HCT116 (cell line): ENCODE measurements at regions not wholly inside any gene's neighbourhood (a gene's known extent, or its start where the extent isn't known, plus 50 kb on each side); places are given as distances from the start of the nearest gene placed in this dataset.

Source experiments
- ATAC-seq: fragments of 200-7000 bp; cut with Tn5 transposase; 2 replicates; pipeline ENCODE4 v1.9.1; 2020; ENCODE audit warnings: mild to moderate bottlenecking, moderate library complexity
- BruUV-seq: library from RNA; stranded (reverse); fragments of 400-500 nt; replicated peaks from 2 replicates; lab custom pipeline; 2021; lab: Mats Ljungman, UMichigan
- CTCF ChIA-PET: fragments of 300-600 bp; sonication (Branson Sonifier 250); formaldehyde crosslinking; loops from one replicate; lab custom pipeline; 2021; ENCODE audit warnings: antibody characterized with exemption; lab: Charles Lee
- POLR2A ChIA-PET: fragments of 300-600, 350-600 bp; sonication (Branson Sonifier 250); formaldehyde crosslinking; loops from one replicate; lab custom pipeline; 2021; ENCODE audit warnings: antibody characterized with exemption; lab: Charles Lee
- RAD21 ChIA-PET, 2 experiments: fragments of 300-600 bp; sonication (Branson Sonifier 250); formaldehyde crosslinking; loops; one replicate each; lab custom pipeline; 2023; ENCODE audit warnings: low total read pairs in 2 of 2; ENCODE audit not compliant: uncharacterized antibody in 2 of 2, unreplicated experiment in 2 of 2, low non-redundant PET in 1 of 2; lab: Charles Lee
- DNase-seq: peaks from one replicate; pipeline ENCODE4 v3.0.0-alpha.2; 2010; ENCODE audit warnings: low read depth, low spot score
- H2AFZ ChIP-seq: fragments of 200-600 bp; shearing (Covaris generic), sonication (generic); 2 replicates; pipeline ENCODE4 v1.6.1; 2017; ENCODE audit warnings: low read depth, mixed run types, mixed read lengths, antibody characterized with exemption, low read length; ENCODE audit not compliant: poor library complexity, severe bottlenecking
- H3K27ac ChIP-seq: 2 replicates; pipeline ENCODE4 v1.5.1; 2012; ENCODE audit warnings: low read depth, low read length
- H3K27me3 ChIP-seq: fragments of 200-600 bp; sonication (generic); 2 replicates; pipeline ENCODE4 v1.6.1; 2016; ENCODE audit warnings: mixed run types, low read length, mixed read lengths; ENCODE audit not compliant: insufficient read depth
- H3K36me3 ChIP-seq, 2 experiments: fragments of 200-500 bp in 1 of 2; fragments of 200-600 bp in 1 of 2; sonication (Bioruptor generic) in 1 of 2; sonication (generic) in 1 of 2; 2 replicates each; pipeline versions ENCODE4 v1.5.1 to v1.6.1; 2014 to 2016; ENCODE audit warnings: low read length in 2 of 2, inconsistent platforms in 1 of 2, mixed read lengths in 1 of 2, mixed run types in 1 of 2; ENCODE audit not compliant: insufficient read depth in 2 of 2, control insufficient read depth in 1 of 2
- H3K4me1 ChIP-seq, 2 experiments: fragments of 200-600 bp in 1 of 2; sonication (generic) in 1 of 2; 2 replicates each; pipeline versions ENCODE4 v1.5.1 to v1.6.1; 2012 to 2017; ENCODE audit warnings: low read length in 2 of 2, inconsistent platforms in 1 of 2, mild to moderate bottlenecking in 1 of 2, mixed read lengths in 1 of 2, mixed run types in 1 of 2, moderate library complexity in 1 of 2; ENCODE audit not compliant: insufficient read depth in 2 of 2, control insufficient read depth in 1 of 2
- H3K4me2 ChIP-seq: fragments of 200-600 bp; sonication (generic); 2 replicates; pipeline ENCODE4 v1.6.1; 2017; ENCODE audit warnings: mixed run types, low read length, mixed read lengths
- H3K4me3 ChIP-seq, 2 experiments: fragments of 200-600 bp in 1 of 2; sonication (generic) in 1 of 2; replicated peaks in 1 of 2; 2 replicates each; pipeline ENCODE4 v1.5.1; 2011 to 2016; ENCODE audit warnings: low read length in 2 of 2, control low read depth in 1 of 2, low read depth in 1 of 2, mild to moderate bottlenecking in 1 of 2, mixed read lengths in 1 of 2, mixed run types in 1 of 2
- H3K79me2 ChIP-seq: fragments of 200-600 bp; sonication (generic); 2 replicates; pipeline ENCODE4 v1.6.1; 2017; ENCODE audit warnings: mild to moderate bottlenecking, mixed run types, low read length, moderate library complexity, mixed read lengths; ENCODE audit not compliant: insufficient read depth
- H3K9ac ChIP-seq: fragments of 200-600 bp; sonication (generic); 2 replicates; pipeline ENCODE4 v1.6.1; 2016; ENCODE audit warnings: low read length, mixed read lengths
- H3K9me2 ChIP-seq: fragments of 200-600 bp; sonication (generic), shearing (Covaris generic); 2 replicates; pipeline ENCODE4 v1.6.1; 2017; ENCODE audit warnings: mixed run types, mild to moderate bottlenecking, moderate library complexity; ENCODE audit not compliant: insufficient read depth
- H3K9me3 ChIP-seq, 2 experiments: fragments of 200-500 bp in 1 of 2; fragments of 200-600 bp in 1 of 2; sonication (Bioruptor generic) in 1 of 2; sonication (generic) in 1 of 2; 2 replicates each; pipeline ENCODE4 v1.6.1; 2014 to 2017; ENCODE audit warnings: low read length in 2 of 2, mixed read lengths in 2 of 2, inconsistent platforms in 1 of 2, low read depth in 1 of 2, mild to moderate bottlenecking in 1 of 2, mixed run types in 1 of 2, moderate library complexity in 1 of 2; ENCODE audit not compliant: control insufficient read depth in 1 of 2, insufficient read depth in 1 of 2
- H4K20me1 ChIP-seq: fragments of 200-600 bp; sonication (generic), shearing (Covaris generic); 2 replicates; pipeline ENCODE4 v1.6.1; 2017; ENCODE audit warnings: mixed run types, mild to moderate bottlenecking, moderate library complexity; ENCODE audit not compliant: insufficient read depth
- CBX3 ChIP-seq: IDR thresholded peaks from 2 replicates; pipeline ENCODE4 v1.6.1; 2012; ENCODE audit warnings: low read depth
- CEBPB ChIP-seq: IDR thresholded peaks from 2 replicates; pipeline ENCODE4 v1.6.1; 2012; ENCODE audit warnings: low read depth
- EGR1 ChIP-seq: IDR thresholded peaks from 2 replicates; pipeline ENCODE4 v1.6.1; 2012; ENCODE audit warnings: low read depth
- ELF1 ChIP-seq: IDR thresholded peaks from 2 replicates; pipeline ENCODE4 v1.6.1; 2012; ENCODE audit warnings: low read depth, borderline replicate concordance
- EZH2phosphoT487 ChIP-seq: fragments of 200-600 bp; IDR thresholded peaks from 2 replicates; pipeline ENCODE4 v1.6.1; 2018; ENCODE audit warnings: antibody characterized with exemption, borderline replicate concordance
- JUND ChIP-seq: IDR thresholded peaks from 2 replicates; pipeline ENCODE4 v1.6.1; 2012
- POLR2A ChIP-seq: IDR thresholded peaks from 2 replicates; pipeline ENCODE4 v1.7.0; 2011; ENCODE audit warnings: borderline replicate concordance; ENCODE audit not compliant: insufficient read depth, insufficient read length; ENCODE audit errors: extremely low read depth
- POLR2AphosphoS5 ChIP-seq: IDR thresholded peaks from 2 replicates; pipeline ENCODE4 v1.6.1; 2011; ENCODE audit warnings: mild to moderate bottlenecking, low read depth, low read length, moderate library complexity
- SIN3A ChIP-seq: IDR thresholded peaks from 2 replicates; pipeline ENCODE4 v1.6.1; 2012; ENCODE audit warnings: low read depth
- SP1 ChIP-seq: IDR thresholded peaks from 2 replicates; pipeline ENCODE4 v1.6.1; 2012; ENCODE audit warnings: low read depth
- SRF ChIP-seq: IDR thresholded peaks from 2 replicates; pipeline ENCODE4 v1.6.1; 2012; ENCODE audit warnings: low read depth
- YY1 ChIP-seq: IDR thresholded peaks from 2 replicates; pipeline ENCODE4 v1.6.1; 2011; ENCODE audit warnings: low read length, low read depth, moderate library complexity, mild to moderate bottlenecking; ENCODE audit not compliant: insufficient replicate concordance; ENCODE audit errors: extremely low read depth
- ZFX ChIP-seq: fragments of 450-650 bp; IDR thresholded peaks from 2 replicates; pipeline ENCODE4 v1.6.1; 2017
- ZNF274 ChIP-seq: fragments of 200-500 bp; sonication (Bioruptor generic); IDR thresholded peaks from 2 replicates; pipeline ENCODE4 v1.6.1; 2014; ENCODE audit warnings: mild to moderate bottlenecking, low read depth, low read length, inconsistent platforms
- intact Hi-C: fragments of 100-400 bp; cut with micrococcal nuclease; formaldehyde crosslinking; loops from 2 replicates; pipeline ENCODE4 v1.10.0; 2022
- TF ChIP-seq, protein P1 (sequence below), 3 experiments: fragments of 200-600 bp in 1 of 3; sonication (generic) in 1 of 3; IDR thresholded peaks in 2 of 3; conservative IDR thresholded peaks in 1 of 3; 2 replicates each; pipeline ENCODE4 v1.5.1; 2012 to 2017; ENCODE audit warnings: low read depth in 2 of 3, low read length in 2 of 3, antibody characterized with exemption in 1 of 3, borderline replicate concordance in 1 of 3, control low read depth in 1 of 3, mild to moderate bottlenecking in 1 of 3, mixed read lengths in 1 of 3, mixed run types in 1 of 3, moderate library complexity in 1 of 3; ENCODE audit not compliant: insufficient read depth in 1 of 3
- TF ChIP-seq, protein P2 (sequence below): IDR thresholded peaks from 2 replicates; pipeline ENCODE4 v1.6.1; 2011; ENCODE audit warnings: mild to moderate bottlenecking, low read length, moderate library complexity; ENCODE audit not compliant: insufficient replicate concordance; ENCODE audit errors: extremely low read depth
- TF ChIP-seq, protein P3 (sequence below): IDR thresholded peaks from 2 replicates; pipeline ENCODE4 v1.6.1; 2012

DNA sequence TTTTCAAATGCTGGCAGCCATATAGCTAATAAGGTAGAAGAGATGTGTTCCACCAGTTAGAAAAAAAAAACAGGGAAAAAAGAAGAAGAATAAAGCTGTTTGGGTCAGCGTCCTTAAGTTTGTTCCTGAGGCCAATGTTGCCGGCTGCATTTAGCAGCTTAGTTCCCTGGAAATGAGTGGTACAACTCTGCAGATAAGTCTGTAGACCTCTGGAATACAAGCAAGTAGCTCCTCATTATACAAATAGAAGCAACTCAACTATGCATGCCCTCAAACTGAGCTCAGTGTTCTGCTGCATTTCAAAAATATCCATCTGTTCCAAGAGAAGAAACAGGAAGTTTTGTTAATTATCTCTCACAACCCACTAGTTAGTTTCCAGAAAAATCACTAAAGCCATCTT, 181.2 kb upstream of the PKN2 start:
- Histone ChIP-seq H3K27me3 (no peaks in the 10 kb centered on the region), H3K27ac (no peak overlapping the region), H3K36me3 (no peaks in the 10 kb centered on the region), H3K4me1 (no peaks in the 10 kb centered on the region), H3K4me3 (no peak overlapping the region), H2AFZ (no peak overlapping the region), H3K4me2 (no peak overlapping the region), H4K20me1 (no peaks in the 10 kb centered on the region), H3K9ac (no peak overlapping the region), H3K9me3 (no peaks in the 10 kb centered on the region), H3K9me2 (no peaks in the 10 kb centered on the region), H3K79me2 (no peaks in the 10 kb centered on the region)
- ATAC-seq (no peak), DNase-seq (no peak)
- RAD21 ChIA-PET = no interaction called here
- POLR2A ChIA-PET = no interaction called here
- intact Hi-C loops = no loop called here
- no TSS peak for BruUV-seq
- CTCF ChIA-PET = no interaction called here
- no peak for TF ChIP-seq EGR1
- no peak for TF ChIP-seq ZFX
- TF ChIP-seq JUND = no peak
- TF ChIP-seq POLR2A = no peak
- TF ChIP-seq EZH2phosphoT487 = no peak
- no peak for TF ChIP-seq YY1
- TF ChIP-seq POLR2AphosphoS5 = no peak
- TF ChIP-seq, protein P1, sequence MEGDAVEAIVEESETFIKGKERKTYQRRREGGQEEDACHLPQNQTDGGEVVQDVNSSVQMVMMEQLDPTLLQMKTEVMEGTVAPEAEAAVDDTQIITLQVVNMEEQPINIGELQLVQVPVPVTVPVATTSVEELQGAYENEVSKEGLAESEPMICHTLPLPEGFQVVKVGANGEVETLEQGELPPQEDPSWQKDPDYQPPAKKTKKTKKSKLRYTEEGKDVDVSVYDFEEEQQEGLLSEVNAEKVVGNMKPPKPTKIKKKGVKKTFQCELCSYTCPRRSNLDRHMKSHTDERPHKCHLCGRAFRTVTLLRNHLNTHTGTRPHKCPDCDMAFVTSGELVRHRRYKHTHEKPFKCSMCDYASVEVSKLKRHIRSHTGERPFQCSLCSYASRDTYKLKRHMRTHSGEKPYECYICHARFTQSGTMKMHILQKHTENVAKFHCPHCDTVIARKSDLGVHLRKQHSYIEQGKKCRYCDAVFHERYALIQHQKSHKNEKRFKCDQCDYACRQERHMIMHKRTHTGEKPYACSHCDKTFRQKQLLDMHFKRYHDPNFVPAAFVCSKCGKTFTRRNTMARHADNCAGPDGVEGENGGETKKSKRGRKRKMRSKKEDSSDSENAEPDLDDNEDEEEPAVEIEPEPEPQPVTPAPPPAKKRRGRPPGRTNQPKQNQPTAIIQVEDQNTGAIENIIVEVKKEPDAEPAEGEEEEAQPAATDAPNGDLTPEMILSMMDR (IDR thresholded peaks at IDR 0.05 in 2 of 3, conservative IDR thresholded peaks at IDR 0.05 in 1 of 3; ENCODE audit: borderline replicate concordance in 1 of 3, insufficient read depth in 1 of 3, low read depth in 2 of 3, low read length in 2 of 3) = no peak
- TF ChIP-seq ZNF274 = no peak
- no peak for TF ChIP-seq SIN3A

DNA sequence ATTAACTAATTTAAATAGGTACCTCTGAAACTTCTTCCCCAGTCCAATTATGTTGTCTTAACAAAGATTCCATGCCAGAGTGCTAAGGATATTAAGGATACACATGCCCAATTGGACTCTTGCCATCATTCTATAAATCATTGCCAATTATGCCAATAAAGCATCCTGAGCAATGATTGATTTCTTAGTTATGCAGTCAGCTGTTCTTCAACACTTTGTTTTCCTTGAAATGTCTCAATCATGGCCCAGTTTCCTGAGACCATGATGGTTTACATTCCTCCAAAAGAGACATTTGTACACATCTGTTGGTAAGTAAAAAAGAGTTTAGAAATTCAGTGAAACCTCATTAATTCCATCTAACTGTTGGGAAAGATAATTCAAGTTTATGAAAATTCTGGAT, 180.4 kb upstream of the PKN2 start:
- POLR2A ChIA-PET = no interaction called here
- H3K4me1 ChIP-seq = no peaks in the 10 kb centered on the region
- no peaks in the 10 kb centered on the region for H3K79me2 ChIP-seq
- H3K27ac ChIP-seq = no peak overlapping the region
- BruUV-seq = no TSS peak
- H3K36me3 ChIP-seq = no peaks in the 10 kb centered on the region
- no peaks in the 10 kb centered on the region for H3K27me3 ChIP-seq
- RAD21 ChIA-PET = no interaction called here
- no peak overlapping the region for H3K4me3 ChIP-seq
- H4K20me1 ChIP-seq = no peaks in the 10 kb centered on the region
- H3K9ac ChIP-seq = no peak overlapping the region
- H3K9me2 ChIP-seq = no peaks in the 10 kb centered on the region
- H3K4me2 ChIP-seq = no peak overlapping the region
- H2AFZ ChIP-seq = no peak overlapping the region
- no peaks in the 10 kb centered on the region for H3K9me3 ChIP-seq
- DNase-seq (no peak), ATAC-seq (no peak)
- CTCF ChIA-PET = no interaction called here
- intact Hi-C loops = no loop called here
- TF ChIP-seq SIN3A (no peak), ELF1 (no peak), CEBPB (no peak), ZFX (no peak), EGR1 (no peak), JUND (no peak), EZH2phosphoT487 (no peak), SP1 (no peak), CBX3 (no peak), SRF (no peak)
- TF ChIP-seq, protein P2, sequence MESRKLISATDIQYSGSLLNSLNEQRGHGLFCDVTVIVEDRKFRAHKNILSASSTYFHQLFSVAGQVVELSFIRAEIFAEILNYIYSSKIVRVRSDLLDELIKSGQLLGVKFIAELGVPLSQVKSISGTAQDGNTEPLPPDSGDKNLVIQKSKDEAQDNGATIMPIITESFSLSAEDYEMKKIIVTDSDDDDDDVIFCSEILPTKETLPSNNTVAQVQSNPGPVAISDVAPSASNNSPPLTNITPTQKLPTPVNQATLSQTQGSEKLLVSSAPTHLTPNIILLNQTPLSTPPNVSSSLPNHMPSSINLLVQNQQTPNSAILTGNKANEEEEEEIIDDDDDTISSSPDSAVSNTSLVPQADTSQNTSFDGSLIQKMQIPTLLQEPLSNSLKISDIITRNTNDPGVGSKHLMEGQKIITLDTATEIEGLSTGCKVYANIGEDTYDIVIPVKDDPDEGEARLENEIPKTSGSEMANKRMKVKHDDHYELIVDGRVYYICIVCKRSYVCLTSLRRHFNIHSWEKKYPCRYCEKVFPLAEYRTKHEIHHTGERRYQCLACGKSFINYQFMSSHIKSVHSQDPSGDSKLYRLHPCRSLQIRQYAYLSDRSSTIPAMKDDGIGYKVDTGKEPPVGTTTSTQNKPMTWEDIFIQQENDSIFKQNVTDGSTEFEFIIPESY = no peak
- TF ChIP-seq, protein P3, sequence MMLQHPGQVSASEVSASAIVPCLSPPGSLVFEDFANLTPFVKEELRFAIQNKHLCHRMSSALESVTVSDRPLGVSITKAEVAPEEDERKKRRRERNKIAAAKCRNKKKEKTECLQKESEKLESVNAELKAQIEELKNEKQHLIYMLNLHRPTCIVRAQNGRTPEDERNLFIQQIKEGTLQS = no peak
